GM12865 (cell line): ENCODE measurements at regions not wholly inside any gene's neighbourhood (a gene's known extent, or its start where the extent isn't known, plus 50 kb on each side); places are given as distances from the start of the nearest gene placed in this dataset.

ENCODE experiments used
- DNase-seq: peaks from one replicate; pipeline ENCODE4 v3.0.0; 2010; ENCODE audit warnings: low read depth
- H3K4me3 ChIP-seq: 2 replicates; pipeline ENCODE4 v1.5.1; 2011; ENCODE audit warnings: mild to moderate bottlenecking, low read depth, low read length, control low read depth
- TF ChIP-seq, protein P1 (sequence below): IDR thresholded peaks from 2 replicates; pipeline ENCODE4 v1.5.1; 2011; ENCODE audit warnings: low read length, control low read depth, low read depth, inconsistent platforms; ENCODE audit not compliant: insufficient read depth; ENCODE audit errors: missing control alignments

DNA sequence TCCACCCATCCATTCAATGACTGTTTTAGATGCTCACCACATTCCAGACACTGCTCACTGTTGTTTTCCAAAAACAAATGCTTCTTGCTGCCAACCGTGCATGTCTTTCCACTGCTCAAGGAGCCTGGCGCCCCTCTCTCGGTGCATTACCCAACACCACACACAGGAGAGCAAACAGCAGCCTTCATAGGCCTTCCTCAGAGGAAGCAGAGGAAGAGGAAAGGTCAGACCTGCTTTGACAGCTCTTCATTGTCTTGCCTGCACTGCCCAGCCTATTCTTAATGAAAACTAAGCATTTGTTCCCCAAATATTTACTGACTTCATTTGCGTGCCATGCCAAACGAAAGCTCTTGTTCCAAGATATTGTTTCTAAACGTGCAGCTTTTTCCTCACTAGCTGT is 1129.2 kb downstream of the TBC1D22A start:
- H3K4me3 ChIP-seq = no peak overlapping the region
- TF ChIP-seq, protein P1, sequence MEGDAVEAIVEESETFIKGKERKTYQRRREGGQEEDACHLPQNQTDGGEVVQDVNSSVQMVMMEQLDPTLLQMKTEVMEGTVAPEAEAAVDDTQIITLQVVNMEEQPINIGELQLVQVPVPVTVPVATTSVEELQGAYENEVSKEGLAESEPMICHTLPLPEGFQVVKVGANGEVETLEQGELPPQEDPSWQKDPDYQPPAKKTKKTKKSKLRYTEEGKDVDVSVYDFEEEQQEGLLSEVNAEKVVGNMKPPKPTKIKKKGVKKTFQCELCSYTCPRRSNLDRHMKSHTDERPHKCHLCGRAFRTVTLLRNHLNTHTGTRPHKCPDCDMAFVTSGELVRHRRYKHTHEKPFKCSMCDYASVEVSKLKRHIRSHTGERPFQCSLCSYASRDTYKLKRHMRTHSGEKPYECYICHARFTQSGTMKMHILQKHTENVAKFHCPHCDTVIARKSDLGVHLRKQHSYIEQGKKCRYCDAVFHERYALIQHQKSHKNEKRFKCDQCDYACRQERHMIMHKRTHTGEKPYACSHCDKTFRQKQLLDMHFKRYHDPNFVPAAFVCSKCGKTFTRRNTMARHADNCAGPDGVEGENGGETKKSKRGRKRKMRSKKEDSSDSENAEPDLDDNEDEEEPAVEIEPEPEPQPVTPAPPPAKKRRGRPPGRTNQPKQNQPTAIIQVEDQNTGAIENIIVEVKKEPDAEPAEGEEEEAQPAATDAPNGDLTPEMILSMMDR = no peak
- DNase-seq = no peak

DNA sequence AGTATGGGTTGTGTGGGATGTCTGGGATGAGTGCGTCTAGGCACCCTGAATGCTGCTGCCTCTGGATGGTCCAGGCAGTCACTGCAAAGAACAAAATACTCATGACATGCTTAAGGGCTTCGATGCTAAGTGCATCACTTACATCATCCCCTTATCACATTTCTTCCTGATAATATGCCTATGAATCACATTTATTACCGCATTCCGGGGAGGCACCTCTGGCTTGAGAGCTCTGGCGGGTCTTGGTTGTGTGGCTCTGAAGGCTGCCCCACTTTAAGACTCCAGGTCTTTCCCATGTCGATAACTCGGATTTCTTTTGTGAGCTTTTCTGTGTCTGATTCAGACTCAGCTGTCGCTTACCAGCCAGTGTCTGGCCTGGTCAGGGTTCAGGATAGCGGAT is 1126.4 kb downstream of the TBC1D22A start:
- TF ChIP-seq, protein P1 = no peak
- no peak overlapping the region for H3K4me3 ChIP-seq
- no peak for DNase-seq

DNA sequence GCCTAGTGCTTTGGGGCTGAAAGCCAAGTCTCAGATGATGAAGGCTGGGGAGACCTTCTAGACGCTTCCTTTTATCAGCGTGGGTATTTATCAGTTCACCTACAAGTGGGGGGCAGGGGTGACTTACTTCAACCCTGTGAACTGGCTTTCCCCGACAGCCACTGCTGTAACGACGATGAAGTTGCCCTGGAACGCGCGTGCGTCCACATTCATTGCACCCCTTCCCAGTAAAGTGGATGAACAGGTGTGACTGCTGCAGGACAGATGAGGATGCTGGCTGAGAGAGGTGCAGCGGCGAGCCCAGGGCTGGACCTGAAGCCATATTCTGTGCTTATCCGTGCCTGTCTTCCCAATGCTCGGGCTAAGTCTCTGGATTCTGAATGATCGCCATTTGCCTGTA is 1122.3 kb downstream of the TBC1D22A start:
- TF ChIP-seq, protein P1 = no peak
- H3K4me3 ChIP-seq = no peak overlapping the region
- no peak for DNase-seq

DNA sequence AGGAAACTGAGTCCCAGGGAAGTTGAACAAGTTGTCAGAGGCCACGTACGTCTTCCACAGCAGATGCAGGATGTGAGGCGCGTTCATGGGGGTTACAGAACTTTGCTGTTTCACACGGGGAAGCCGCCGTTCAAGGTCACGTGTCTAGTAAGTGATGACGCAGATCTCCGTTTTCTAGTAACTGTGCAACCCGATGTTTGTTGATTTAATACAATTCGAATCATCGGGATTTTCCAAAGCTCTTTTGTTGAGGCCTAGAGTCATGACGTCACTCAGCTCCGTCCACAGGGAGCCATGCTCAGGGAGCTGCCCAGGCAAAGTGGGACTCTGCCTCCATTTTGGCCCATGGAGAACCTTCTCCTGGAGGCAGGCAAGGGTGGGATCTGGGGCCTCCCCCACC is 1121.8 kb downstream of the TBC1D22A start:
- H3K4me3 ChIP-seq = no peak overlapping the region
- no peak for DNase-seq
- TF ChIP-seq, protein P1 = no peak

DNA sequence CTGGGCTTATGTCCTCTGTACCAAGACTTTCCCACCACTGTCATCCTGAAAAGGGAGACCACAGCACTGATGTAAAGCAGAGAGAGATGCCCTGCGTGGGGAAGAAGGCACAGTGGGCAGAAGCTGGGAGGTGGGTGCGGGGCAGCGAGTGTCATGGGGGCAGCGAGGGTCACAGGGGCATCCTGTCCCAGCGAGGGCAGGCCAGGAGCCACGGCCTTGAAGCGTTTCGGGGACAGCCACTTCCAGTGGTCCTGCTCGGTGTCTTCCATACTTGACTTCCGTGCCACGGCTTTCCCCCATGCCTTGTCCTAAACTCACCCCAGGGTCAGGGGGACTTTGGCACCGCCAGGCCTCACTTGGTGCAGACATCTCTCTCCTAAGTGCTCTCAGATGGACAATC is 1121.3 kb downstream of the TBC1D22A start:
- DNase-seq = no peak

DNA sequence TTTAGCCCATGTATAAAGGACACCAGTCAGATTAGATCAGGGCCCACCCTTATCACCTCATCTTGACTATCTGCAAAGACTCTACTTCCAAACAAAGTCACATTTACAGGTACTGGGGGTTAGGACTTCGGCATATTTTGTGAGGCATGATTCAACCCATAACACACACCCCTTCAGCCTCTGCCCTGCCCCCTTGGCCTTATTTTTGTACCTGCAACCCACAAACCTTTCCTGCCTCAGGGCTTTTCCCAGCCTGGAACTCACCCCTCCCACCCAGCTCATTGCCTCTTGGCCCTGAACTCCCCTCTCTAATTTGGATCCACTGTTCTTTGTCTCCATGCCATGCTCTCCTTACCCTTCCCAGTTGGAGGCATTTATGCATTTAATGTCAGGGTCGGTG is 1116.9 kb downstream of the TBC1D22A start:
- H3K4me3 ChIP-seq = no peak overlapping the region
- no peak for DNase-seq
- TF ChIP-seq, protein P1 = no peak

More for the DNA sequence above, 1121.3 kb downstream of the TBC1D22A start:
- TF ChIP-seq, protein P1 = no peak
- H3K4me3 ChIP-seq = no peak overlapping the region

DNA sequence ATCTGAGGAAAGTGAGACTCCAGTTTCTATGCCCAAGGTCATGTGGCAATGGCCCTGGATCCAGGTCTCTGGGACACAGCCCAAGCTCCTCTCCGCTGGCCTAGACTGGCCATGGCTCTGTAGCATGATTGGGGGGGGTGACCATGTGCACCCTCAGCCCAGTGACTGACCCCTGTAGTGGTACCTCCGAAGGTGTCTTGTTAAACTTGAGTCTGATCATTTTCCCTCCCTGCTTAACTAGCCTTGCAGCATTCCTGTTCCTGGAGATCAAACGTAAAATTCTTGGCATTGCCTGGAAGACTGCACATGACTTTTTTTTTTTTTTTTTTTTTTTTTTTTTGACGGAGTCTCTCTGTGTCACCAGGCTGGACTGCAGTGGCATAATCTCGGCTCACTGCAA is 1116.0 kb downstream of the TBC1D22A start:
- TF ChIP-seq, protein P1 = no peak
- DNase-seq = no peak
- H3K4me3 ChIP-seq = no peak overlapping the region
